ENCODE measurements at regions not wholly inside any gene's neighbourhood (a gene's known extent, or its start where the extent isn't known, plus 50 kb on each side); places are given as distances from the start of the nearest gene placed in this dataset.

GRCh38 chr15:69945729-69946128, 152.0 kb downstream of the TLE3 start:
- Histone ChIP-seq H3K4me1 (ENCODE audit: control insufficient read depth, insufficient read depth, low read length) (peaks cover 3% of the 10 kb centered on the region), H3K27me3 (ENCODE audit: control insufficient read depth, insufficient read depth, low read length) (peaks cover 6% of the 10 kb centered on the region), H3K4me3 (ENCODE audit: low read length) (no peak overlapping the region), H3K9me3 (replicated peaks; ENCODE audit: control insufficient read depth, low read depth, low read length) (no peaks in the 10 kb centered on the region), H3K36me3 (ENCODE audit: control insufficient read depth, insufficient read depth, low read length) (no peaks in the 10 kb centered on the region), H3K27ac (ENCODE audit: low read length) (no peak overlapping the region)
- 100% methylated on average over 1 of the region's 2 CpGs for WGBS (ENCODE audit: insufficient coverage)
- no peak for DNase-seq

- Histone ChIP-seq H3K36me3 (ENCODE audit: control insufficient read depth, insufficient read depth, low read length) (no peaks in the 10 kb centered on the region), H3K9me3 (replicated peaks; ENCODE audit: control insufficient read depth, low read depth, low read length) (no peaks in the 10 kb centered on the region), H3K4me1 (ENCODE audit: control insufficient read depth, insufficient read depth, low read length) (no peaks in the 10 kb centered on the region), H3K4me3 (ENCODE audit: low read length) (no peak overlapping the region), H3K27me3 (ENCODE audit: control insufficient read depth, insufficient read depth, low read length) (peaks cover 6% of the 10 kb centered on the region), H3K27ac (ENCODE audit: low read length) (no peak overlapping the region)
- 89% methylated on average over 3 of the region's 4 CpGs for WGBS (ENCODE audit: insufficient coverage)
- DNase-seq: no peak
These were observed 150.8 kb downstream of the TLE3 start for GRCh38 chr15:69946870-69947269.

GRCh38 chr15:69947394-69947793, 150.3 kb downstream of the TLE3 start:
- Histone ChIP-seq H3K27me3 (ENCODE audit: control insufficient read depth, insufficient read depth, low read length) (peaks cover 6% of the 10 kb centered on the region), H3K4me3 (ENCODE audit: low read length) (no peak overlapping the region), H3K4me1 (ENCODE audit: control insufficient read depth, insufficient read depth, low read length) (no peaks in the 10 kb centered on the region), H3K9me3 (replicated peaks; ENCODE audit: control insufficient read depth, low read depth, low read length) (no peaks in the 10 kb centered on the region), H3K36me3 (ENCODE audit: control insufficient read depth, insufficient read depth, low read length) (no peaks in the 10 kb centered on the region), H3K27ac (ENCODE audit: low read length) (no peak overlapping the region)
- 90% methylated on average over 2 of the region's 2 CpGs for WGBS (ENCODE audit: insufficient coverage)
- DNase-seq: no peak

- Histone ChIP-seq H3K27me3 (ENCODE audit: control insufficient read depth, insufficient read depth, low read length) (peaks cover 7% of the 10 kb centered on the region), H3K4me1 (ENCODE audit: control insufficient read depth, insufficient read depth, low read length) (no peaks in the 10 kb centered on the region), H3K9me3 (replicated peaks; ENCODE audit: control insufficient read depth, low read depth, low read length) (no peaks in the 10 kb centered on the region), H3K36me3 (ENCODE audit: control insufficient read depth, insufficient read depth, low read length) (no peaks in the 10 kb centered on the region), H3K4me3 (ENCODE audit: low read length) (no peak overlapping the region), H3K27ac (ENCODE audit: low read length) (no peak overlapping the region)
- 77% methylated on average over 7 of the region's 7 CpGs for WGBS (ENCODE audit: insufficient coverage)
- no peak for DNase-seq
These were observed 148.2 kb downstream of the TLE3 start for GRCh38 chr15:69949485-69949884.

GRCh38 chr15:69951256-69951897, 146.3 kb downstream of the TLE3 start:
- no peak for DNase-seq
- Histone ChIP-seq H3K27me3 (ENCODE audit: control insufficient read depth, insufficient read depth, low read length) (peaks cover 18% of the 10 kb centered on the region), H3K36me3 (ENCODE audit: control insufficient read depth, insufficient read depth, low read length) (no peaks in the 10 kb centered on the region), H3K27ac (ENCODE audit: low read length) (no peak overlapping the region), H3K4me1 (ENCODE audit: control insufficient read depth, insufficient read depth, low read length) (no peaks in the 10 kb centered on the region), H3K4me3 (ENCODE audit: low read length) (no peak overlapping the region), H3K9me3 (replicated peaks; ENCODE audit: control insufficient read depth, low read depth, low read length) (no peaks in the 10 kb centered on the region)
- WGBS (ENCODE audit: insufficient coverage): no CpG with 5 or more reads among the region's 2 CpGs

GRCh38 chr15:69951898-69952555, 145.7 kb downstream of the TLE3 start:
- Histone ChIP-seq H3K27me3 (ENCODE audit: control insufficient read depth, insufficient read depth, low read length) (peaks cover 19% of the 10 kb centered on the region), H3K9me3 (replicated peaks; ENCODE audit: control insufficient read depth, low read depth, low read length) (no peaks in the 10 kb centered on the region), H3K36me3 (ENCODE audit: control insufficient read depth, insufficient read depth, low read length) (no peaks in the 10 kb centered on the region), H3K4me3 (ENCODE audit: low read length) (no peak overlapping the region), H3K4me1 (ENCODE audit: control insufficient read depth, insufficient read depth, low read length) (no peaks in the 10 kb centered on the region), H3K27ac (ENCODE audit: low read length) (no peak overlapping the region)
- no CpG with 5 or more reads among the region's 9 CpGs for whole genome bisulfite sequencing (ENCODE audit: insufficient coverage)
- peak; percentile 9 for DNase-seq

GRCh38 chr15:69953051-69953450, 144.7 kb downstream of the TLE3 start:
- no peak overlapping the region for H3K4me3 ChIP-seq (ENCODE audit: low read length)
- no peaks in the 10 kb centered on the region for H3K4me1 ChIP-seq (ENCODE audit: control insufficient read depth, insufficient read depth, low read length)
- H3K36me3 ChIP-seq (ENCODE audit: control insufficient read depth, insufficient read depth, low read length): no peaks in the 10 kb centered on the region
- peaks cover 19% of the 10 kb centered on the region for H3K27me3 ChIP-seq (ENCODE audit: control insufficient read depth, insufficient read depth, low read length)
- H3K9me3 ChIP-seq (replicated peaks; ENCODE audit: control insufficient read depth, low read depth, low read length): no peaks in the 10 kb centered on the region
- WGBS (ENCODE audit: insufficient coverage): 69% methylated on average over 3 of the region's 6 CpGs
- no peak overlapping the region for H3K27ac ChIP-seq (ENCODE audit: low read length)
- no peak for DNase-seq

- WGBS (ENCODE audit: insufficient coverage): no CpG with 5 or more reads among the region's 2 CpGs
- DNase-seq: no peak
- Histone ChIP-seq H3K36me3 (ENCODE audit: control insufficient read depth, insufficient read depth, low read length) (no peaks in the 10 kb centered on the region), H3K27me3 (ENCODE audit: control insufficient read depth, insufficient read depth, low read length) (peaks cover 19% of the 10 kb centered on the region), H3K4me1 (ENCODE audit: control insufficient read depth, insufficient read depth, low read length) (no peaks in the 10 kb centered on the region), H3K27ac (ENCODE audit: low read length) (no peak overlapping the region), H3K9me3 (replicated peaks; ENCODE audit: control insufficient read depth, low read depth, low read length) (no peaks in the 10 kb centered on the region), H3K4me3 (ENCODE audit: low read length) (no peak overlapping the region)
These were observed 143.9 kb downstream of the TLE3 start for GRCh38 chr15:69953816-69954215.

- no peaks in the 10 kb centered on the region for H3K36me3 ChIP-seq (ENCODE audit: control insufficient read depth, insufficient read depth, low read length)
- no peak overlapping the region for H3K27ac ChIP-seq (ENCODE audit: low read length)
- no peak for DNase-seq
- no peaks in the 10 kb centered on the region for H3K4me1 ChIP-seq (ENCODE audit: control insufficient read depth, insufficient read depth, low read length)
- H3K4me3 ChIP-seq (ENCODE audit: low read length): no peak overlapping the region
- WGBS (ENCODE audit: insufficient coverage): 43% methylated on average over 5 of the region's 5 CpGs
- H3K27me3 ChIP-seq (ENCODE audit: control insufficient read depth, insufficient read depth, low read length): peaks cover 19% of the 10 kb centered on the region
- no peaks in the 10 kb centered on the region for H3K9me3 ChIP-seq (replicated peaks; ENCODE audit: control insufficient read depth, low read depth, low read length)
These were observed 143.1 kb downstream of the TLE3 start for GRCh38 chr15:69954666-69955065.

GRCh38 chr15:69955240-69955894, 142.3 kb downstream of the TLE3 start:
- no peak for DNase-seq
- no peaks in the 10 kb centered on the region for H3K4me1 ChIP-seq (ENCODE audit: control insufficient read depth, insufficient read depth, low read length)
- WGBS (ENCODE audit: insufficient coverage): 74% methylated on average over 4 of the region's 9 CpGs
- H3K36me3 ChIP-seq (ENCODE audit: control insufficient read depth, insufficient read depth, low read length): no peaks in the 10 kb centered on the region
- peaks cover 19% of the 10 kb centered on the region for H3K27me3 ChIP-seq (ENCODE audit: control insufficient read depth, insufficient read depth, low read length)
- H3K9me3 ChIP-seq (replicated peaks; ENCODE audit: control insufficient read depth, low read depth, low read length): no peaks in the 10 kb centered on the region
- no peak overlapping the region for H3K4me3 ChIP-seq (ENCODE audit: low read length)
- H3K27ac ChIP-seq (ENCODE audit: low read length): no peak overlapping the region
